Astrocyte (in vitro differentiated cells and primary cell): ENCODE measurements at regions not wholly inside any gene's neighbourhood (a gene's known extent, or its start where the extent isn't known, plus 50 kb on each side); places are given as distances from the start of the nearest gene placed in this dataset.

Experiments used
- CTCF ChIP-seq: IDR thresholded peaks from 2 replicates; pipeline ENCODE4 v1.5.1; 2011; ENCODE audit warnings: low read depth, mild to moderate bottlenecking, inconsistent platforms, low read length, moderate library complexity; ENCODE audit not compliant: insufficient read depth
- EZH2 ChIP-seq: IDR thresholded peaks from 2 replicates; pipeline ENCODE4 v1.6.1; 2012; ENCODE audit warnings: mild to moderate bottlenecking, low read length, inconsistent platforms; ENCODE audit not compliant: insufficient read depth

- TF ChIP-seq EZH2 (no peak), CTCF (no peak)
These were observed 75.6 kb downstream of the VEGFA start for GRCh38 chr6:43845646-43846045.
